ENCODE measurements at regions not wholly inside any gene's neighbourhood (a gene's known extent, or its start where the extent isn't known, plus 50 kb on each side); places are given as distances from the start of the nearest gene placed in this dataset.

GRCh38 chr13:53138376-53139036 is 109.9 kb downstream of the OLFM4 start:
- POLR2A ChIA-PET (ENCODE audit: partially characterized antibody) = no interaction called here
- H3K18ac ChIP-seq (ENCODE audit: extremely low read depth, low read length) = no peak overlapping the region
- H2AFZ ChIP-seq (ENCODE audit: low read length) = no peak overlapping the region
- no peak overlapping the region for H3K14ac ChIP-seq (ENCODE audit: insufficient read length)
- no peaks in the 10 kb centered on the region for H3K9me3 ChIP-seq (ENCODE audit: insufficient read depth in 2 of 2, low read depth in 1 of 2, low read length in 1 of 2)
- H4K20me1 ChIP-seq (replicated peaks in 1 of 2; ENCODE audit: control insufficient read depth in 1 of 2, insufficient read depth in 2 of 2, low read length in 2 of 2) = no peaks in the 10 kb centered on the region
- no peaks in the 10 kb centered on the region for H3K36me3 ChIP-seq (ENCODE audit: control insufficient read depth in 2 of 4, insufficient read depth in 4 of 4, low read length in 3 of 4)
- H2BK20ac ChIP-seq (ENCODE audit: low read length) = no peak overlapping the region
- H2BK120ac ChIP-seq (replicated peaks; ENCODE audit: low read depth, low read length) = no peak overlapping the region
- no peak overlapping the region for H3K4ac ChIP-seq (replicated peaks; ENCODE audit: insufficient read length, low read depth, low read length)
- H3K56ac ChIP-seq (replicated peaks; ENCODE audit: insufficient read length, low read depth, low read length) = no peak overlapping the region
- H3K9ac ChIP-seq (replicated peaks in 1 of 4; ENCODE audit: extremely low read depth in 1 of 4, low read depth in 3 of 4, low read length in 3 of 4) = no peak overlapping the region
- no peak overlapping the region for H3K23ac ChIP-seq (ENCODE audit: insufficient read length)
- H3K4me3 ChIP-seq (ENCODE audit: extremely low read depth in 1 of 4, insufficient read depth in 2 of 4, low read depth in 3 of 4, low read length in 4 of 4) = no peak overlapping the region
- H3K27ac ChIP-seq (ENCODE audit: low read depth, low read length) = no peak overlapping the region
- no peaks in the 10 kb centered on the region for H3K79me1 ChIP-seq (ENCODE audit: low read depth, low read length)
- no peaks in the 10 kb centered on the region for H3K27me3 ChIP-seq (replicated peaks in 1 of 4; ENCODE audit: control insufficient read depth in 3 of 4, extremely low read depth in 1 of 4, insufficient read depth in 3 of 4, low read length in 3 of 4)
- no peak for TF ChIP-seq ATF2 (IDR thresholded peaks at IDR 0.05; ENCODE audit: low read length)
- TF ChIP-seq KDM5A (IDR thresholded peaks at IDR 0.05; ENCODE audit: low read length) = no peak
- no peak for TF ChIP-seq KDM4A (IDR thresholded peaks at IDR 0.05; ENCODE audit: low read depth, low read length, severe bottlenecking)
- TF ChIP-seq YY1 (IDR thresholded peaks at IDR 0.05; ENCODE audit: low read depth, low read length) = 0 out of 2 replicates have a peak, but pooled peaks have one; percentile 43
- TF ChIP-seq RAD21 (IDR thresholded peaks at IDR 0.05 in 1 of 2, conservative IDR thresholded peaks at IDR 0.05 in 1 of 2; ENCODE audit: low read depth in 2 of 2, low read length in 2 of 2) = no peak
- TF ChIP-seq GTF2F1 (IDR thresholded peaks at IDR 0.05; ENCODE audit: borderline replicate concordance, low read depth, low read length) = no peak
- no peak for FAIRE-seq
- H2BK12ac ChIP-seq (ENCODE audit: low read depth, low read length) = no peak overlapping the region
- H4K5ac ChIP-seq (ENCODE audit: insufficient read length, low read depth, low read length) = no peak overlapping the region
- no peak overlapping the region for H2AK5ac ChIP-seq (ENCODE audit: low read depth, low read length)
- H3K79me2 ChIP-seq (ENCODE audit: control insufficient read depth in 1 of 2, insufficient read depth in 2 of 2, low read length in 2 of 2) = no peaks in the 10 kb centered on the region
- peaks cover 0 to 2% (median 0%) of the 10 kb centered on the region in 4 experiments; a peak in 2 of 7 replicates for H3K4me1 ChIP-seq (replicated peaks in 1 of 4; ENCODE audit: control insufficient read depth in 3 of 4, insufficient read depth in 4 of 4, low read length in 3 of 4)
- no peaks in the 10 kb centered on the region; the same call in 1 of the 2 replicates for H3K23me2 ChIP-seq (ENCODE audit: low read depth, low read length)
- H2BK5ac ChIP-seq (ENCODE audit: low read depth, low read length) = no peak overlapping the region
- H4K8ac ChIP-seq (ENCODE audit: extremely low read depth, insufficient read depth, low read length) = no peak overlapping the region
- CTCF ChIA-PET (ENCODE audit: partially characterized antibody) = interaction anchor here (0.7 to 2.9 kb wide), 4 partner anchors 13 to 487 kb away, joined by 3 to 10 read pairs (median 3); no protein-coding TSS in a partner anchor
- H2BK15ac ChIP-seq (ENCODE audit: low read length) = no peak overlapping the region
- H3K4me2 ChIP-seq (ENCODE audit: insufficient read depth in 1 of 2, low read depth in 2 of 2, low read length in 2 of 2) = no peak overlapping the region
- no peak overlapping the region for H4K91ac ChIP-seq (replicated peaks; ENCODE audit: insufficient read length, low read length)
- WGBS, 2 experiments (ENCODE audit: extremely low coverage in 1 of 2, insufficient coverage in 1 of 2, insufficient read length in 1 of 2, insufficient replicate concordance in 2 of 2, low coverage in 1 of 2, low lambda C conversion rate in 2 of 2, missing lambda C conversion rate in 1 of 2) = 92% methylated on average over 14 of the region's 14 CpGs; no CpG with 5 or more reads in 1 of the 2 experiments
- no peak for DNase-seq (ENCODE audit: low read depth in 1 of 2, low spot score in 2 of 2)
